ENCODE measurements at regions not wholly inside any gene's neighbourhood (a gene's known extent, or its start where the extent isn't known, plus 50 kb on each side); places are given as distances from the start of the nearest gene placed in this dataset.

GRCh38 chr4:120431180-120431579 is 364.5 kb upstream of the MAD2L1 start:
- no peak for TF ChIP-seq POLR2A (IDR thresholded peaks at IDR 0.05; ENCODE audit: low read depth, low read length)
- FAIRE-seq, result no peak
- DNase-seq (ENCODE audit: insufficient read length, low spot score), result no peak

DNA sequence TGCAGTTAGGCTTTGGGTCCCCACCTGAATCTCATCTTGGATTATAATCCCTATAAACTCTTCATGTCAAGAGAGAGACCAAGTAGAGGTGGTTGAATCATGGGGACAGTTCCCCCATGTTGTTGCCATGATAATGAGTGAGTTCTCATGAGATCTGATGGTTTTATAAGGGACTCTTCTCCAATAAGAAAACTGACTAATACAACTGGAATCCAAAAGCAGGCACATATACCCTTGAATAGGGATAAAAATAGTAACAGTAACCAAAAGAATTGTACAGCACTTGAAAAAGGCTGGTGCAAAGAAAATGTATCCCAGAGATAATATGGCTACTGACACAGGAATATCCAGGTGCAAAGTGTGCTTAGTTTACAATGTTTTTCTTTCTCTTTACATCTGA is 351.5 kb upstream of the MAD2L1 start:
- DNase-seq (ENCODE audit: insufficient read length, low spot score), result no peak
- no peak for FAIRE-seq
- TF ChIP-seq POLR2A (IDR thresholded peaks at IDR 0.05; ENCODE audit: low read depth, low read length), result no peak

DNA sequence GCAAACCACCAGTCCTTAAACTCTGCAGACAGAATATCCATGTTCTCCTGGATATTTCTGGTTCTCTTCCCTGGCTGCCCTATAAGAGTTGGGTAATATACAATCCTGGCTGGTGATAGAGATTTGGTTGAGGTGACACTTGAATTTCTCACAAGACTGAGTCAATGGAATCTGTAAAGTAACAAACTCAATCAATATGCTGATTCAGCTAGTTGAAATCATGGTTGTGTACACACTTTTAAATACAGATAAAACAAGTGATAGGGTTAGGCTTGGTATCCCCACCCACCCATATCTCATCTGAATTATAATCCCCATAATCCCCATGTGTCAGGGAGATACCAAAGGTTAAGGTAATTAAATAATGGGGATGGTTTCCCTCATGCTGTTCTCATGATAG is 349.2 kb upstream of the MAD2L1 start:
- FAIRE-seq (no peak), DNase-seq (ENCODE audit: insufficient read length, low spot score) (no peak)
- no peak for TF ChIP-seq POLR2A (IDR thresholded peaks at IDR 0.05; ENCODE audit: low read depth, low read length)

- DNase-seq (ENCODE audit: insufficient read length, low spot score), result no peak
- FAIRE-seq, result no peak
Measured at GRCh38 chr4:120406960-120407359, 340.3 kb upstream of the MAD2L1 start.

GRCh38 chr4:120403296-120403695 is 336.6 kb upstream of the MAD2L1 start:
- TF ChIP-seq POLR2A (IDR thresholded peaks at IDR 0.05; ENCODE audit: low read depth, low read length), result no peak
- no peak for DNase-seq (ENCODE audit: insufficient read length, low spot score)
- FAIRE-seq, result no peak

More at GRCh38 chr4:120406960-120407359, 340.3 kb upstream of the MAD2L1 start:
- no peak for TF ChIP-seq POLR2A (IDR thresholded peaks at IDR 0.05; ENCODE audit: low read depth, low read length)

GRCh38 chr4:120400441-120400840 is 333.8 kb upstream of the MAD2L1 start:
- FAIRE-seq, result no peak
- no peak for TF ChIP-seq POLR2A (IDR thresholded peaks at IDR 0.05; ENCODE audit: low read depth, low read length)

DNA sequence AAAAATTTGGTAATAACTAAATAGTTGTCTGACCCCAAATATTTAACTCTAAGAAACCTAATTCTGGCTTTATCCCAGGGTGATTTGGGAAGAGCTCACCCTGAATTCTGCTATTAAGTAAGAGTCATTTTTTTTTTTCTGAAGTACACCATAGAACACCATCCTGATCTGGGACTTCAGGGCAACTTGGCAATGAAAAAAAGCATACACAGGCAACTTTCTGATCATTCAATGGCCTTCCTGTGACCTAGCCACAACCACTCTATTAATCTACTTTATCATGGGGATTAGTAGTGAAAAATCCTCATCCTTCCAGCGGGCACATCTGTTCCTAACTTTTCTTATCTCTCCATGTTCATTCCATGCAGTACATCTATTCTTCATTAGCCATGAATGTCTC is 333.2 kb upstream of the MAD2L1 start:
- no peak for TF ChIP-seq POLR2A (IDR thresholded peaks at IDR 0.05; ENCODE audit: low read depth, low read length)
- FAIRE-seq (no peak), DNase-seq (ENCODE audit: insufficient read length, low spot score) (no peak)

More at GRCh38 chr4:120400441-120400840, 333.8 kb upstream of the MAD2L1 start:
- no peak for DNase-seq (ENCODE audit: insufficient read length, low spot score)

DNA sequence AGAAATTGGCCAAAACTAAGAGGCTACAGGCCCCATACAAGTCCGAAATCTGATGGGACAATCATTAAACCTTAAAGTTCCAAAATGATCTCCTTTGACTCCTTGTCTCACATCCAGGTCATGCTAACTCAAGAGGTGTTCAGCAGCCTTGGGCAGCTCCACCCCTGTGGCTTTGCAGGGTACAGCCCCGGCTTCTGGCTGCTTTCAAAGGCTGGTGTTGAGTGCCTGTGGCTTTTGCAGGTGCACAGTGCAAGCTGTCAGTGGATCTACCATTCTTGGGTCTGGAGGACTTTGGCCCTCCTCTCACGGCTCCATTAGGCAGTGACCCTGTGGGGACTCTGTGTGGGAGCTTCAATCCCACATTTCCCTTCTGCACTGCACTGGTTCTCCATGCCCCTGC is 329.1 kb upstream of the MAD2L1 start:
- no peak for TF ChIP-seq POLR2A (IDR thresholded peaks at IDR 0.05; ENCODE audit: low read depth, low read length)
- no peak for DNase-seq (ENCODE audit: insufficient read length, low spot score)
- FAIRE-seq, result no peak

GRCh38 chr4:120355881-120356280 is 289.2 kb upstream of the MAD2L1 start:
- FAIRE-seq, result no peak
- no peak for DNase-seq (ENCODE audit: insufficient read length, low spot score)
- no peak for TF ChIP-seq POLR2A (IDR thresholded peaks at IDR 0.05; ENCODE audit: low read depth, low read length)

GRCh38 chr4:120354381-120354780 is 287.7 kb upstream of the MAD2L1 start:
- TF ChIP-seq POLR2A (IDR thresholded peaks at IDR 0.05; ENCODE audit: low read depth, low read length), result no peak
- FAIRE-seq (no peak), DNase-seq (ENCODE audit: insufficient read length, low spot score) (no peak)

- DNase-seq (ENCODE audit: insufficient read length, low spot score) (no peak), FAIRE-seq (no peak)
- TF ChIP-seq POLR2A (IDR thresholded peaks at IDR 0.05; ENCODE audit: low read depth, low read length), result no peak
Measured at GRCh38 chr4:120353235-120353634, 286.6 kb upstream of the MAD2L1 start.

GRCh38 chr4:120352739-120353138 is 286.1 kb upstream of the MAD2L1 start:
- no peak for FAIRE-seq
- no peak for TF ChIP-seq POLR2A (IDR thresholded peaks at IDR 0.05; ENCODE audit: low read depth, low read length)

DNA sequence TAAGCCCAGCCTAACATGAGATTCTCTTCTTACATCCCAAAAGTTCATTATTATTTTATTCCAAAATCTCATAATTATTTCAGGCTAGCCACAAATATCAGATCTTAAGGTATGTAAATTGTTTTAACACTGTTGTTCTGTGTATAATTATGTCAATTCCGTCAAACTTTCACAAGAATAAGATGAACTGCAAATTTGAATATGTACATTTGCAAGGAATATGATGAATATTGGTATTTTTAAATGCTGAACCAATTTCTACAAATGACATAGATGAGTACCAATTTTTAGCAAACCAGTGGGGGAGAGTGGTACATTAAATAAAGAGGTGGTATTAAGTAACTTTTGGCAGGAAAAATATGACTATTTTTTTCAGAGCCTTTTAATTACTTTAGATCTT is 282.3 kb upstream of the MAD2L1 start:
- DNase-seq (ENCODE audit: insufficient read length, low spot score) (no peak), FAIRE-seq (no peak)
- no peak for TF ChIP-seq POLR2A (IDR thresholded peaks at IDR 0.05; ENCODE audit: low read depth, low read length)

More at GRCh38 chr4:120352739-120353138, 286.1 kb upstream of the MAD2L1 start:
- no peak for DNase-seq (ENCODE audit: insufficient read length, low spot score)

GRCh38 chr4:120348521-120348920 is 281.9 kb upstream of the MAD2L1 start:
- no peak for TF ChIP-seq POLR2A (IDR thresholded peaks at IDR 0.05; ENCODE audit: low read depth, low read length)
- DNase-seq (ENCODE audit: insufficient read length, low spot score) (no peak), FAIRE-seq (no peak)

DNA sequence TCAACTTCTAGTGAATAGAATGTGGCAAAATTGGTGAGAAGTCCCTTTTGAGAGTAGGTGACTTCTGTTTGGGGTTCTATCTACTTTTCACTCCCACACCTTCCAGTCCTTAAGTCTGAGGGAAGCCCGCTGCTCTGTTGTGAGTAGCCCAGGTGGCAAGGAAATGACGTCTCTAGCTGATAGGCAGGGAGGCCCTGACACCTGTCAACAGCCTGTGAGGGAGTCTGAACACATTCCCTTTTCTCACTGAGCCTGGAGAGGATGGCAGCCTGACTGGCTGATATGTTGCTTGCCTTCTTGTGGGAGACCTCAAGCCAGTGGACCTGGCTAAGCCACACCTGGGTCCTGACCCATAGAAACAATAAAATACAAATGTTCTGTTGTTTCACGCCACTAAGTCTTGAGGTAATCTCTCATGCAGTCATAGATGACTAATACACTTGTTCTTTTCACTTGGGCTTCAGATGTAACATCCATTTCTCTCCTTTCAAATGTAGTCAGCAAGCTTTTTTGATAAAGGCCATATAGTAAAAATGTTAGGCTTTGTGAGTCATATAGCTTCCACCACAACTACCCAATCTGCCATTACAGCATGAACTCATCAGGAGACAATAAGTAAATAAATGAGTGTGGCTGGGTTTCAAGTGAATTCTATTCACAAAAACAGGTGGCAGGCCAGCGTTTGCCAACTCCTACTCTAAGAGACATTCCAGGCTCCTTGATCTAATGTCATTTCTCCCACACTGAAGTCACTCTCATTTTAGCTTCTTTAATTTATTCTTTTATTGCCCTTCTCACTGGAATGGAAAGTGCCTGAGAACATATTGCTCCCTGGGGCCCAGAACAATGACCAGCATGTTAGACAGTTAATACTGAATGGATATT is 265.1 kb upstream of the MAD2L1 start:
- FAIRE-seq (no peak), DNase-seq (ENCODE audit: insufficient read length, low spot score) (no peak)
- no peak for TF ChIP-seq POLR2A (IDR thresholded peaks at IDR 0.05; ENCODE audit: low read depth, low read length)
